Esophagus muscularis mucosa (tissue), 4 donors: ENCODE measurements at regions not wholly inside any gene's neighbourhood (a gene's known extent, or its start where the extent isn't known, plus 50 kb on each side); places are given as distances from the start of the nearest gene placed in this dataset.

Experiments
- DNase-seq: peaks from one replicate; pipeline ENCODE4 v3.0.0-alpha.2; 2017; ENCODE audit errors: extremely low spot score
- H3K27ac ChIP-seq, 4 donors: fragments of 200-600 bp; sonication (generic); replicated peaks in 1 of 4; 1 replicate in 3 of 4; 2 replicates in 1 of 4; pipeline ENCODE4 v1.5.1; 2016 to 2019; ENCODE audit warnings: mild to moderate bottlenecking in 1 of 4
- H3K27me3 ChIP-seq, 4 donors: fragments of 200-600 bp; sonication (generic); one replicate each; pipeline versions ENCODE4 v1.5.1 to v1.6.0; 2016 to 2019
- H3K36me3 ChIP-seq, 4 donors: fragments of 200-600 bp; sonication (generic); one replicate each; pipeline ENCODE4 v1.5.1; 2016 to 2019
- H3K4me1 ChIP-seq, 4 donors: fragments of 200-600 bp; sonication (generic); one replicate each; pipeline ENCODE4 v1.5.1; 2016 to 2019
- H3K4me3 ChIP-seq, 4 donors: fragments of 200-600 bp; sonication (generic); 1 replicate in 2 of 4; 2 replicates in 2 of 4; pipeline ENCODE4 v1.5.1; 2016 to 2019; ENCODE audit warnings: mild to moderate bottlenecking in 4 of 4, moderate library complexity in 1 of 4
- H3K9me3 ChIP-seq, 4 donors: fragments of 200-600 bp; sonication (generic); 1 replicate in 3 of 4; 2 replicates in 1 of 4; pipeline ENCODE4 v1.5.1; 2016 to 2019
- CTCF ChIP-seq, 3 experiments: fragments of 200-600 bp in 2 of 3; fragments of 450-650 bp in 1 of 3; sonication (generic) in 2 of 3; IDR thresholded peaks; one replicate each; pipeline ENCODE4 v1.5.1; 2017 to 2019; ENCODE audit warnings: antibody characterized with exemption in 3 of 3, mild to moderate bottlenecking in 2 of 3, moderate library complexity in 1 of 3
- EP300 ChIP-seq: sonication (generic); formaldehyde crosslinking; IDR thresholded peaks from one replicate; pipeline ENCODE4 v1.6.1; 2017; ENCODE audit warnings: antibody characterized with exemption
- POLR2A ChIP-seq: fragments of 450-650 bp; IDR thresholded peaks from one replicate; pipeline ENCODE4 v1.6.1; 2017; ENCODE audit warnings: antibody characterized with exemption, moderate library complexity, mild to moderate bottlenecking, low read depth
- POLR2AphosphoS5 ChIP-seq, 2 donors: sonication (generic); formaldehyde crosslinking; IDR thresholded peaks; one replicate each; pipeline ENCODE4 v1.6.1; 2017; ENCODE audit warnings: antibody characterized with exemption in 2 of 2
- WGBS: methylation state at CpG from one replicate; pipeline ENCODE4 v1.1.5; 2018; 5-methylcytosine and 5-hydroxymethylcytosine counted together
- intact Hi-C: fragments of 100-400 bp; cut with DNase I; formaldehyde crosslinking; loops from one replicate; pipeline ENCODE4 v1.15.1; 2023

- intact Hi-C loops: no loop called here
Measured at GRCh38 chr4:152132776-152133175, 372.0 kb upstream of the GATB start.

GRCh38 chr4:152128356-152128755, 367.5 kb upstream of the GATB start:
- 75% methylated on average over 1 of the region's 1 CpG for WGBS
- Histone ChIP-seq H3K36me3 (no peaks in the 10 kb centered on the region), H3K27me3 (no peaks in the 10 kb centered on the region), H3K4me3 (no peak overlapping the region), H3K4me1 (no peaks in the 10 kb centered on the region), H3K9me3 (no peaks in the 10 kb centered on the region), H3K27ac (no peak overlapping the region)
- DNase-seq: no peak
- intact Hi-C loops: no loop called here
- TF ChIP-seq POLR2A: no peak
- no peak for TF ChIP-seq POLR2AphosphoS5 (IDR thresholded peaks at IDR 0.05)
- no peak for TF ChIP-seq EP300
- TF ChIP-seq CTCF (IDR thresholded peaks at IDR 0.05): no peak

More at GRCh38 chr4:152132776-152133175, 372.0 kb upstream of the GATB start:
- H3K27ac ChIP-seq: no peak overlapping the region
- H3K36me3 ChIP-seq: no peaks in the 10 kb centered on the region
- no peaks in the 10 kb centered on the region for H3K9me3 ChIP-seq
- no peak overlapping the region for H3K4me3 ChIP-seq
- no peaks in the 10 kb centered on the region for H3K4me1 ChIP-seq
- no peak for DNase-seq
- H3K27me3 ChIP-seq: no peaks in the 10 kb centered on the region
- no peak for TF ChIP-seq POLR2AphosphoS5 (IDR thresholded peaks at IDR 0.05)
- no peak for TF ChIP-seq EP300
- TF ChIP-seq CTCF (IDR thresholded peaks at IDR 0.05): no peak
- TF ChIP-seq POLR2A: no peak

GRCh38 chr4:152126238-152126637, 365.4 kb upstream of the GATB start:
- Histone ChIP-seq H3K9me3 (peaks cover 0 to 14% (median 0%) of the 10 kb centered on the region in 4 donors), H3K27ac (no peak overlapping the region), H3K27me3 (no peaks in the 10 kb centered on the region), H3K4me1 (no peaks in the 10 kb centered on the region), H3K4me3 (no peak overlapping the region), H3K36me3 (no peaks in the 10 kb centered on the region)
- TF ChIP-seq CTCF (IDR thresholded peaks at IDR 0.05) (no peak), POLR2A (no peak), EP300 (no peak), POLR2AphosphoS5 (IDR thresholded peaks at IDR 0.05) (no peak)
- no peak for DNase-seq
- WGBS: 84% methylated on average over 2 of the region's 2 CpGs
- intact Hi-C loops: no loop called here

- no peak for TF ChIP-seq POLR2A
- no peak for TF ChIP-seq EP300
- no peak for TF ChIP-seq CTCF (IDR thresholded peaks at IDR 0.05)
- no peak for TF ChIP-seq POLR2AphosphoS5 (IDR thresholded peaks at IDR 0.05)
- H3K9me3 ChIP-seq: peaks cover 0 to 14% (median 0%) of the 10 kb centered on the region in 4 donors
- WGBS: 86% methylated on average over 12 of the region's 12 CpGs
- peaks cover 0 to 7% (median 4%) of the 10 kb centered on the region in 4 donors for H3K4me1 ChIP-seq
- H3K4me3 ChIP-seq: no peak overlapping the region
- DNase-seq: peak; percentile 79
- H3K36me3 ChIP-seq: no peaks in the 10 kb centered on the region
- no peak overlapping the region for H3K27ac ChIP-seq
- H3K27me3 ChIP-seq: peaks cover 0 to 3% (median 0%) of the 10 kb centered on the region in 4 donors
- intact Hi-C loops: no loop called here
Measured at GRCh38 chr4:152118819-152119553, 358.2 kb upstream of the GATB start.
